GM21737 (cell line): ENCODE measurements at regions not wholly inside any gene's neighbourhood (a gene's known extent, or its start where the extent isn't known, plus 50 kb on each side); places are given as distances from the start of the nearest gene placed in this dataset.
"Not testable (repeated sequence)": the region's sequence is repeated elsewhere in the genome, so short reads cannot be mapped to it uniquely, and the experiment has no call there.

Experiments
- ATAC-seq: cut with Tn5 transposase; IDR thresholded peaks from one replicate; pipeline ENCODE4 v1.9.1; 2021; ENCODE audit warnings: mild to moderate bottlenecking, moderate library complexity; ENCODE audit not compliant: unreplicated experiment

GRCh38 chr9:117775591-117775990, 71.4 kb downstream of the TLR4 start:
- ATAC-seq: no peak

GRCh38 chr9:117777823-117778222, 73.6 kb downstream of the TLR4 start:
- ATAC-seq: no peak

- ATAC-seq: no peak
These were observed 75.6 kb downstream of the TLR4 start for GRCh38 chr9:117779760-117780159.

GRCh38 chr9:117782931-117783788, 79.0 kb downstream of the TLR4 start:
- peak; percentile 71 for ATAC-seq

GRCh38 chr9:117783828-117784227, 79.6 kb downstream of the TLR4 start:
- peak; percentile 78 for ATAC-seq

- ATAC-seq: no peak
These were observed 80.8 kb downstream of the TLR4 start for GRCh38 chr9:117784996-117785395.

GRCh38 chr9:117787746-117788145, 83.5 kb downstream of the TLR4 start:
- ATAC-seq: no peak

- no peak for ATAC-seq
These were observed 91.1 kb downstream of the TLR4 start for GRCh38 chr9:117795271-117795670.

- no peak for ATAC-seq
These were observed 92.5 kb downstream of the TLR4 start for GRCh38 chr9:117796681-117797080.

- ATAC-seq: no peak
These were observed 96.2 kb downstream of the TLR4 start for GRCh38 chr9:117800389-117800788.

- ATAC-seq: no peak
These were observed 105.5 kb downstream of the TLR4 start for GRCh38 chr9:117809751-117810150.

GRCh38 chr9:117815315-117815714, 111.1 kb downstream of the TLR4 start:
- ATAC-seq: no peak

GRCh38 chr9:117815948-117816347, 111.7 kb downstream of the TLR4 start:
- ATAC-seq: no peak

GRCh38 chr9:117821954-117822353, 117.8 kb downstream of the TLR4 start:
- no peak for ATAC-seq

GRCh38 chr9:117823576-117823975, 119.4 kb downstream of the TLR4 start:
- ATAC-seq: no peak

GRCh38 chr9:117825609-117826347, 121.6 kb downstream of the TLR4 start:
- peak; percentile 97 for ATAC-seq

- ATAC-seq: no peak
These were observed 122.6 kb downstream of the TLR4 start for GRCh38 chr9:117826837-117827236.

GRCh38 chr9:117827456-117827855, 123.3 kb downstream of the TLR4 start:
- no peak for ATAC-seq

- no peak for ATAC-seq
These were observed 124.3 kb downstream of the TLR4 start for GRCh38 chr9:117828466-117828865.

GRCh38 chr9:117835798-117836197, 131.6 kb downstream of the TLR4 start:
- ATAC-seq: peak; percentile 85

- ATAC-seq: no peak
These were observed 135.7 kb downstream of the TLR4 start for GRCh38 chr9:117839862-117840261.

GRCh38 chr9:117851836-117852461, 147.7 kb downstream of the TLR4 start:
- ATAC-seq: not testable (repeated sequence)
